ENCODE measurements at regions not wholly inside any gene's neighbourhood (a gene's known extent, or its start where the extent isn't known, plus 50 kb on each side); places are given as distances from the start of the nearest gene placed in this dataset.

GRCh38 chr9:72464857-72465592 is 56.4 kb upstream of the TMC1 start:
- Histone ChIP-seq H3F3A (replicated peaks; ENCODE audit: low read depth) (no peaks in the 10 kb centered on the region), H3K27ac (ENCODE audit: low read depth) (no peak overlapping the region), H3K9me2 (ENCODE audit: insufficient read depth) (no peaks in the 10 kb centered on the region), H3K27me3 (ENCODE audit: insufficient read depth) (no peaks in the 10 kb centered on the region), H2AFZ (no peak overlapping the region; the same call in 1 of the 2 replicates), H3K4me2 (no peak overlapping the region), H3K4me3 (no peak overlapping the region), H3K79me2 (replicated peaks; ENCODE audit: insufficient read depth) (no peaks in the 10 kb centered on the region), H3K4me1 (ENCODE audit: insufficient read depth) (no peaks in the 10 kb centered on the region), H3K36me3 (ENCODE audit: insufficient read depth) (no peaks in the 10 kb centered on the region), H4K20me1 (replicated peaks; ENCODE audit: insufficient read depth) (no peaks in the 10 kb centered on the region)
- Mint-ChIP-seq H3K9me3 (no peaks in the 10 kb centered on the region), H3K27ac (no peak overlapping the region), H3K27me3 (ENCODE audit: insufficient read depth, low read depth, poor library complexity) (no peaks in the 10 kb centered on the region), H3K4me1 (no peaks in the 10 kb centered on the region), H3K36me3 (ENCODE audit: low read depth) (no peaks in the 10 kb centered on the region), H3K4me3 (no peak overlapping the region)
- DNase-seq (ENCODE audit: low spot score), result no peak
- no peak for TF ChIP-seq POLR2AphosphoS5 (IDR thresholded peaks at IDR 0.05; ENCODE audit: low read depth)
- no peak for TF ChIP-seq ETS1 (IDR thresholded peaks at IDR 0.05)
- no peak for TF ChIP-seq JUNB (IDR thresholded peaks at IDR 0.05; ENCODE audit: unreplicated experiment)
- no peak for TF ChIP-seq ZNF331 (CRISPR knock-in tag; IDR thresholded peaks at IDR 0.05; ENCODE audit: low read depth)
- no peak for TF ChIP-seq REST (IDR thresholded peaks at IDR 0.05; ENCODE audit: unreplicated experiment)
- TF ChIP-seq CTCF (conservative IDR thresholded peaks at IDR 0.05; ENCODE audit: low read depth in 2 of 2), result no peak
- TF ChIP-seq ZNF462 (CRISPR knock-in tag; IDR thresholded peaks at IDR 0.05), result no peak
- TF ChIP-seq STAT1 (IDR thresholded peaks at IDR 0.05; ENCODE audit: unreplicated experiment), result no peak
- no peak for TF ChIP-seq EZH2 (IDR thresholded peaks at IDR 0.05; ENCODE audit: low read depth, unreplicated experiment)
- no peak for TF ChIP-seq CREB1 (CRISPR knock-in tag; IDR thresholded peaks at IDR 0.05; ENCODE audit: low read depth)
- TF ChIP-seq NANOG (IDR thresholded peaks at IDR 0.05; ENCODE audit: borderline replicate concordance), result no peak
- ATAC-seq, result no peak
